HG03432 (cell line): ENCODE measurements at regions not wholly inside any gene's neighbourhood (a gene's known extent, or its start where the extent isn't known, plus 50 kb on each side); places are given as distances from the start of the nearest gene placed in this dataset.
A peak's percentile ranks its signal among the peaks of the same experiment; 100 is the strongest.

Source experiments
- ATAC-seq: cut with Tn5 transposase; IDR thresholded peaks from one replicate; pipeline ENCODE4 v1.9.1; 2021; ENCODE audit warnings: mild to moderate bottlenecking, moderate library complexity; ENCODE audit not compliant: unreplicated experiment

DNA sequence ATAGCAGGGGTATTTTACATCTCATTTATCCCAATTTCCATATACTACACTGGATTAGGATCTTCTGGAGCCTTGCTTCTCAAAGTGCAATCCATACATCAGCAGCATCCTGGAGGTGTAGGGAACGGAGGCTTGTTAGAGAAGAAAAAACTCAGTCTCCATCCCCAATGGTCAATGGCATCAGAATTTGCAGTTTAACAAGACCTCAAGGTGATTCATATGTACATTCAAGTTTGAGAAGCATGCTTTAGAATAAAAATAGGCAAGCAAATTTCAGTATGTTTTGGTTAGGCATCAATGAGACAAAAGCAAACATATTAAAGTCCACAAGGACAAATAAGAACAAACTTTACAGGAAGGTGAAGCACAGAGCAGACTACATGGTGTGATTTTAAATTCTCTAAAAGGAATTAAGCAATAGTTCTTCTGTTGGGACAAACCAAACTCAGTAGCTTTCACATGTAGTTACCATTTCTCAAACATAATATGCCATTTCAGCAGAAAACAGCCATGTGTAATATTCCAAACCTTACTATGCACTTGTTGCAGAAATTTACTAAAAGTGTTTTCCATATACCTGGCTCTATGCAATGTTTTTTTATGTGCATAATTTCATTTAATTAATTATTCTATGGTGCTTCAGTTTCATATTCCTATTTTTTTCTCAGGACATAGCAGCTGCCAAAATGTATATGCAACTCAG is 360.3 kb upstream of the NECTIN3 start:
- ATAC-seq, result no peak

DNA sequence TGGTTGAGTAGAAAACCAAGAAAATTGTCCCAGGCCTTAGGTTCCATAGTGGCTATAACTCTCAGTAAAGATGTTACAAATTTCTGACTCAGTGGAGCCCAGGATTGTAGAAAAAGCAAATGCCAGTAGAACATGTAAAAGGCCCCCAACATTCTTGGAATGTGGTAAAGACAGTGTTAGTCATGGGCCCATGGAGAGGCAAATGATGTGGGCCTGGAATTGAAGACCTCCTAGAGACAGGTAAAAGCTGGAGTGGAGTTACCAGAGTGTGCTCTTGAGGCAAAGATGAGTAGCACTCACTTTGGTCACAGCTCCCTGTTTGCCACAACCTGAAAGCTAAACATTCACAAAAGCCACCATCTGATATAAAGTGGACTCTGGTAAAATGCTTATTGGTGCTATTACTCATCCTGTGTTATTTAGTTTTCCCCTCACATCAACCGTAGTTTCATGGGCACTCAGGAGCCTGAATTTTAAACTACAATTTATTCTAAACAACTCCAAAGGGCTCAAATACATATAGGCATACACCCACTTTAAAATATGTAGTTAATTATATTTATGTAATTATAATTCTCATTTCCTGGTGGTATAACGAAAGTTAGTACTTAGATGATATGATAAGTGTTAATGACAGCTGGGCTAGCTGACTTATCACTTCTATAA is 359.6 kb upstream of the NECTIN3 start:
- ATAC-seq, result no peak

- no peak for ATAC-seq
These were observed 344.6 kb upstream of the NECTIN3 start for GRCh38 chr3:110727056-110727455.

- ATAC-seq, result no peak
These were observed 340.5 kb upstream of the NECTIN3 start for GRCh38 chr3:110731148-110731547.

GRCh38 chr3:110732420-110732819 is 339.2 kb upstream of the NECTIN3 start:
- no peak for ATAC-seq

GRCh38 chr3:110733045-110733444 is 338.6 kb upstream of the NECTIN3 start:
- ATAC-seq, result no peak

- ATAC-seq, result no peak
These were observed 337.1 kb upstream of the NECTIN3 start for GRCh38 chr3:110734524-110734923.

- peak; percentile 93 for ATAC-seq
These were observed 335.3 kb upstream of the NECTIN3 start for GRCh38 chr3:110736332-110736731.

DNA sequence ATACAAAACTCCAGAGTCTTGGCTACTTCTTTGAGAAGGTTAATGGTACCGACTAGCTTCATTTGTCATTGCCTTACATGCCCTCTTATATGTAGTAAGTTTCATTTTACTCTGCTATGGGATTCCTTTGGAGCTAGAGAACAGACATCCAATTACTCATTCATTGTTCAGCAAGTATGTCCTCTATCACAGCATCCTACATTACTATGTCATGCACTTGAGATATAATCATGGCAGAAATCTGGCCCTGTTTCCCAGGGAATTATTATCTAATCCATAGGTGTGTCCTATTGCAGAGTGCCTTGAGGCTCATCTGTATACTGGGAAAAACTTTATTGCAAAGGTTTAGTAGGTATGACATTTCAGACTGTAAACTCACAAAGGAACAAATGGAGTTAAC is 333.1 kb upstream of the NECTIN3 start:
- ATAC-seq, result no peak

- no peak for ATAC-seq
These were observed 329.7 kb upstream of the NECTIN3 start for GRCh38 chr3:110741891-110742290.

DNA sequence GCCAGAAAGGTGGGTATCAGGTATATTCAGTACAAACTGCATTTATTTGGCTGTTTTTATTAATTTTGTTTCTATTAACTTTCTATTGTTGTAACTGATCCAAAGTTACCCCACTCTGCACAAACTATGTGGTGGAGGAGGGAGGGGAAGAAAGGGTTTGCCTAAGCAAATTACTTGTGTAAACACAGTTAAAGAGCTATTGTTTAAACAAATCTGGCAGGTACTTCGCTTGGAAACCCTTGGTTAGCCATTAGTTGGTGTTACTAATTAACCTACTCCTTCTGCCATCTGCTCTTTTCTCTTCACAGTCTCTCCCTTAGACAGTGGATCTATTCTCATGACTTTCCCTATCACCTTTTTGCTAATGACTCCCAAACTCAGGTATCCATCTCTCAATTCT is 328.4 kb upstream of the NECTIN3 start:
- ATAC-seq, result no peak

GRCh38 chr3:110743984-110744383 is 327.6 kb upstream of the NECTIN3 start:
- no peak for ATAC-seq

GRCh38 chr3:110744723-110745122 is 326.9 kb upstream of the NECTIN3 start:
- ATAC-seq, result no peak

- ATAC-seq, result no peak
These were observed 322.6 kb upstream of the NECTIN3 start for GRCh38 chr3:110749006-110749405.

- ATAC-seq, result no peak
These were observed 321.4 kb upstream of the NECTIN3 start for GRCh38 chr3:110750201-110750600.

DNA sequence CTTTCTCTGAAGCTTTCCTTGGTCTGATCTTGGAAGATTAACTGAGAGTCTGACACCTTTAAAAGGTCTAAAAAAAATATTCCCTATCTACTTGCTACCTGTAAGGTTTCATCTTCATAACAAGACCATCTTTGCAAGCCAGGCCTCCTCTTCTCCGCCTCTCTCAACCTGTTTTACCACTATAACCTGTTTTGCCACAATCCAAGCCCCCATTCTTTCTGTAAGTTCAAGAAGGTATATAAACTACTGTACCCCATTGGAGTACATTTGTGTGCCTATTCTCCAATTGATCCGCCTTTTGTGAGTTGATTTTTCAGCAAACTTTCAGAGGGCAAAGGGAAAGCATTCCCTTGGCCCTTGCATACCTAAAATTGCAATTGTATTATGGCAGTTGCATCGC is 319.3 kb upstream of the NECTIN3 start:
- ATAC-seq, result no peak

- no peak for ATAC-seq
These were observed 318.1 kb upstream of the NECTIN3 start for GRCh38 chr3:110753516-110753915.

- ATAC-seq, result no peak
These were observed 317.3 kb upstream of the NECTIN3 start for GRCh38 chr3:110754212-110754916.

GRCh38 chr3:110755345-110755744 is 316.3 kb upstream of the NECTIN3 start:
- no peak for ATAC-seq

- no peak for ATAC-seq
These were observed 314.9 kb upstream of the NECTIN3 start for GRCh38 chr3:110756705-110757104.

DNA sequence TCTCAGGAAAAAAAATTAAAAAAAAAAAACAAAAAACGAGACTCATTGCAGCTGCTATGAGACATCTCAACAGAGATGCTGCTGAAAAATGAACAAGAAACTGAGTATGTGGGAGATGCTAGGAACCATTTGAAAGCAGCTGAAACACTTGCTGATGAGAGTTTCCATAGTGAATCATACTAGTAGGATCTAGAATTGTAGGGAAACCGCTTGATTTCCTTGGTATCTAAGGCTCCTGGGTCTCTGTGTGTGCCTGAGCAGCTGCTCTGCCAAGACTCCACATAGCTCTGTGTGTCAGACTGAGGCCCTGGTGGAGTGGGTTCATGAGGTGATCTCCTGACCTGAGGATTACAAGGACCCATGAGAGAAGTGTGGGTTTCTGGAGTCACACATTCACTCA is 313.4 kb upstream of the NECTIN3 start:
- ATAC-seq, result no peak

DNA sequence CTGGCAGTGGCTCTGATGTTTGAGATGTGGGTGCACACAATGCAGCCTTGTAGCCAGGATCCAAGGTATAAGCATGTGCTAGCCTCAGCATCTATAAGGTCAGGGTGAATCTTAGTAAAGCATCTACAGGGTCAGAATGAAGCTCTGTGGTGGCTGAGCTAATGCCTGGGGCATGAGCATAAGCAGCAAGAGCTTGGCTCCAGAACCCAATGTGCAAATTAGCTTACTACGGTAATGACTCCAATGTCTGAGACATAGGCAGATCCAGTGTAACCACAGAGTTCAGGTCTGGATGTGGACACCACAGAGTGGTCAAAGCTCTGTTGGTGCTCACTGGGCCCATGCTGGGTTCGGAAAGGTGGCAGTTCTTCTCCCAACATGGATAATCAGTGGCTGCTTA is 304.5 kb upstream of the NECTIN3 start:
- no peak for ATAC-seq
